ENCODE measurements at regions not wholly inside any gene's neighbourhood (a gene's known extent, or its start where the extent isn't known, plus 50 kb on each side); places are given as distances from the start of the nearest gene placed in this dataset.
"Not testable (repeated sequence)": the region's sequence is repeated elsewhere in the genome, so short reads cannot be mapped to it uniquely, and the experiment has no call there.

- Histone ChIP-seq H3K4me1 (no peaks in the 10 kb centered on the region), H3K9me3 (no peaks in the 10 kb centered on the region), H3K27me3 (no peaks in the 10 kb centered on the region), H3K4me3 (no peak overlapping the region), H3K36me3 (no peaks in the 10 kb centered on the region), H3K27ac (no peak overlapping the region)
- no peak for DNase-seq
- 52 to 57% methylated on average over 4 of the region's 4 CpGs for WGBS, 2 donors
- no peak for TF ChIP-seq POLR2A (IDR thresholded peaks at IDR 0.05)
- no peak for TF ChIP-seq CTCF (IDR thresholded peaks at IDR 0.05)
- intact Hi-C loops (cut with DNase I): no loop called here
Observed at GRCh38 chr7:45324683-45325237, 167.2 kb downstream of the RAMP3 start.

DNA sequence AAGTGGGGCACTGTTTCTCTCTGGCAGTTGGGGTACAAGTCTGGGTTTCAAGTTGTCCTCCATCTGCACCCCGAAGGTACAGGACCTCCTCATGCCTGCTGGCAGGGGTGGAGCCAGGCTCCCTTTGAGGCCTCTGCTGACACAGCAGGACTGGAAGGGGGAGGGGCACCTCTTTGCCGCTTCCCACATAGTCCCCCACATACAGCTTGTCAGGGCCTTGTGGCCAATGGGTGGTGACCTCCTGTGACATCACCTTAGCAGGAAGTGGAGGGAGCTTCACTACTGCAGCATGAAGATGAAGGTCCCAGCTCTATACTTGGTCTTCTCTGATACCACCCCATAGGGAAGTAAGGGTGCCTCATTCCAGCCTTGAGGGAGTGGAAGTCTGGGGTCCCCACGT, 167.8 kb downstream of the RAMP3 start:
- Histone ChIP-seq H3K27ac (no peak overlapping the region), H3K4me1 (no peaks in the 10 kb centered on the region), H3K9me3 (no peaks in the 10 kb centered on the region), H3K27me3 (no peaks in the 10 kb centered on the region), H3K36me3 (no peaks in the 10 kb centered on the region), H3K4me3 (no peak overlapping the region)
- WGBS, 2 donors: 67 to 75% methylated on average over 2 of the region's 3 CpGs
- no peak for DNase-seq
- intact Hi-C loops (cut with DNase I): no loop called here
- TF ChIP-seq CTCF (IDR thresholded peaks at IDR 0.05) (no peak), POLR2A (IDR thresholded peaks at IDR 0.05) (no peak)

DNA sequence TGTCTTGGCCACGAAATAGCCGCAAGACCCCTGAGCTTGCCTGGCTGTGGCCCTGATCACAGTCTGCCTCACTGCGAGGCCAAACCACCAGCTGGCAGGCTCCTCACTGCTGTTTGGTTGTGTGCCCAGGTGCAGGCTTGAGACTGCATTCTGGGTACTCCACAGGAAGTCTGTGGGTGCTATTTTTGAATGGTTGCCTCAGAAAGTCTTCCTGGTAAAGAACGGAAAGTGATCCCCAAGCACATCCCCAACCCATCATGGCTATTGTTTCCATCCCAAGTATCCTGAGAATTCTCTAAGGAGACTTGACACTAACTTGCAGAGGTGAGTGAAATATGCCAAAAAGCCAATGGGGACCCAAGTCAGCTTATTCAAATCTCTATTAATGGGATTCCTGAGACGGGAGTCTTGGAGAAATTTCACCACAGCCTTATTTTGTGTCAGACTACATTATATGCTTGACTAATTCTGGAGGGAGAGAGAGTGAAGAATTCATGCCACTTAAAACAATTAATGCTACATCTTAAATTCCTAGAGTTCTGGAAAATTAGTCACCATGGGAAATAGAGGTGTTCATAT, 170.9 kb downstream of the RAMP3 start:
- DNase-seq: no peak
- Histone ChIP-seq H3K36me3 (no peaks in the 10 kb centered on the region), H3K27ac (no peak overlapping the region), H3K4me3 (no peak overlapping the region), H3K4me1 (no peaks in the 10 kb centered on the region), H3K9me3 (peaks cover 0 to 14% (median 6%) of the 10 kb centered on the region in 3 donors), H3K27me3 (peaks cover 0 to 5% (median 0%) of the 10 kb centered on the region in 4 donors)
- no peak for TF ChIP-seq CTCF (IDR thresholded peaks at IDR 0.05)
- TF ChIP-seq POLR2A (IDR thresholded peaks at IDR 0.05): no peak
- WGBS, 2 donors: 52 to 84% methylated on average over 3 to 4 of the region's 5 CpGs
- intact Hi-C loops (cut with DNase I): no loop called here

DNA sequence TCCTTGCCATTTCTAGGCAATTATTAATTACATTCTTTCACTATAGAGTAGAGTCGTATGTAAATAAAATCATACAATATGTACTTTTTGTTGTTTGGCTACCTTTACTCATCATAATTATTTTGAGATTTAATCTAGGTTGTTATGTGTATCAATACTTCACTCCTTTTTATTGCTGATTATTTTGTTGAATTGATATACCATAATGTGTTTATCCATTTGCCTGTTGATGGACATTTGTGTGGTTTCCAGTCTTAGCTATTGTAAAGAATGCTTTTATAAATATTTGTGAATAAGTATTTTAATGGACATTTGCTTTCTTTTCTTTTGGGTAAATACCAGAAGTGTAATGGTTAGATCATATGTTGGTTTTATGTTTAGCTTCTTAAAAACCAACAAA, 174.0 kb downstream of the RAMP3 start:
- H3K27ac ChIP-seq: no peak overlapping the region
- H3K27me3 ChIP-seq: peaks cover 0 to 5% (median 0%) of the 10 kb centered on the region in 4 donors
- TF ChIP-seq POLR2A (IDR thresholded peaks at IDR 0.05) (no peak), CTCF (IDR thresholded peaks at IDR 0.05) (no peak)
- no peaks in the 10 kb centered on the region for H3K36me3 ChIP-seq
- DNase-seq: no peak
- H3K4me1 ChIP-seq: no peaks in the 10 kb centered on the region
- H3K9me3 ChIP-seq: peaks cover 0 to 14% (median 6%) of the 10 kb centered on the region in 3 donors
- H3K4me3 ChIP-seq: no peak overlapping the region
- intact Hi-C loops (cut with DNase I): no loop called here
- 95% methylated on average over 1 of the region's 1 CpG for WGBS, 2 donors

GRCh38 chr7:45335024-45335423, 177.4 kb downstream of the RAMP3 start:
- DNase-seq; H3K4me3 ChIP-seq; H3K4me1 ChIP-seq; H3K27me3 ChIP-seq; intact Hi-C loops (cut with DNase I); H3K36me3 ChIP-seq; H3K27ac ChIP-seq: not testable (repeated sequence)
- WGBS, 2 donors: 59 to 65% methylated on average over 2 of the region's 2 CpGs
- H3K9me3 ChIP-seq: peaks cover 0 to 14% (median 6%) of the 10 kb centered on the region in 3 donors

- intact Hi-C loops (cut with DNase I): no loop called here
- H3K27ac ChIP-seq: no peak overlapping the region
- H3K36me3 ChIP-seq: no peaks in the 10 kb centered on the region
- H3K4me1 ChIP-seq: no peaks in the 10 kb centered on the region
- no peak for TF ChIP-seq CTCF (IDR thresholded peaks at IDR 0.05)
- no peak for TF ChIP-seq POLR2A (IDR thresholded peaks at IDR 0.05)
- no peak overlapping the region for H3K4me3 ChIP-seq
- WGBS, 2 donors: 29 to 42% methylated on average over 5 of the region's 5 CpGs
- DNase-seq: no peak
- no peaks in the 10 kb centered on the region for H3K27me3 ChIP-seq
- no peaks in the 10 kb centered on the region for H3K9me3 ChIP-seq
Observed at GRCh38 chr7:45342236-45342635, 184.6 kb downstream of the RAMP3 start.

Data from esophagus squamous epithelium (tissue), 5 donors.